K562 (cell line): ENCODE measurements at regions not wholly inside any gene's neighbourhood (a gene's known extent, or its start where the extent isn't known, plus 50 kb on each side); places are given as distances from the start of the nearest gene placed in this dataset.

Source experiments
- ATAC-seq: fragments of 200-7000 bp; cut with Tn5 transposase; 3 replicates; pipeline ENCODE4 v1.9.1; 2020; ENCODE audit warnings: moderate library complexity
- BruUV-seq: library from RNA; stranded (reverse); fragments of 400-500 nt; replicated peaks from 2 replicates; lab custom pipeline; 2021; lab: Mats Ljungman, UMichigan
- CTCF ChIA-PET: fragments of 300-600 bp; formaldehyde crosslinking; extraction: SDS; loops from one replicate; lab custom pipeline; 2021; ENCODE audit warnings: low intra/inter-chr PET ratio; lab: Yijun Ruan, JAX
- POLR2A ChIA-PET: fragments of 300-600, 350-650 bp; sonication (Branson Sonifier 250); formaldehyde crosslinking; extraction: SDS; loops from one replicate; lab custom pipeline; 2021; ENCODE audit warnings: antibody characterized with exemption, inconsistent platforms; lab: Yijun Ruan, JAX
- DNase-seq, 4 experiments: peaks; one replicate each; pipeline versions ENCODE4 v3.0.0 to v3.0.0-alpha.2; 2011 to 2018; ENCODE audit warnings: low spot score in 3 of 4, mixed read lengths in 3 of 4; ENCODE audit errors: extremely low read depth in 1 of 4
- FAIRE-seq: peaks from 2 replicates; lab custom pipeline; 2011; peaks lifted over from hg19 to GRCh38; lab: Jason Lieb, UNC
- H2AFZ ChIP-seq: 2 replicates; pipeline ENCODE4 v1.6.0; 2011; ENCODE audit warnings: low read depth, low read length, control low read depth, inconsistent platforms
- H3K27ac ChIP-seq: fragments of 200-600 bp; 3 replicates; pipeline ENCODE4 v1.8.0; 2011; ENCODE audit warnings: low read depth, mild to moderate bottlenecking, control low read depth, inconsistent platforms, low read length, moderate library complexity, mixed read lengths; ENCODE audit errors: extremely low read depth
- H3K27me3 ChIP-seq, 2 experiments: fragments of 300-600 bp in 1 of 2; 2 replicates in 1 of 2; 3 replicates in 1 of 2; pipeline versions ENCODE4 v1.6.0 to v1.8.0; 2011; ENCODE audit warnings: inconsistent platforms in 2 of 2, low read length in 2 of 2, mild to moderate bottlenecking in 1 of 2, mixed read lengths in 1 of 2, moderate library complexity in 1 of 2; ENCODE audit not compliant: control insufficient read depth in 2 of 2, insufficient read depth in 2 of 2
- H3K36me3 ChIP-seq: fragments of 300-600 bp; 3 replicates; pipeline ENCODE4 v1.8.0; 2011; ENCODE audit warnings: mild to moderate bottlenecking, low read length, inconsistent platforms; ENCODE audit not compliant: control insufficient read depth, insufficient read depth
- H3K4me1 ChIP-seq, 2 experiments: fragments of 200-600 bp in 1 of 2; replicated peaks in 1 of 2; 2 replicates in 1 of 2; 3 replicates in 1 of 2; pipeline versions ENCODE4 v1.5.1 to v1.8.0; 2011; ENCODE audit warnings: inconsistent platforms in 2 of 2, low read length in 2 of 2, mild to moderate bottlenecking in 1 of 2, mixed read lengths in 1 of 2, moderate library complexity in 1 of 2; ENCODE audit not compliant: control insufficient read depth in 2 of 2, insufficient read depth in 2 of 2
- H3K4me2 ChIP-seq: 2 replicates; pipeline ENCODE4 v1.6.1; 2011; ENCODE audit warnings: low read length, control low read depth, inconsistent platforms, mixed read lengths; ENCODE audit not compliant: insufficient read depth
- H3K4me3 ChIP-seq: fragments of 200-600 bp; sonication (generic), shearing (Covaris generic); 2 replicates; pipeline ENCODE4 v1.5.1; 2016; ENCODE audit warnings: control low read depth, inconsistent platforms
- H3K79me2 ChIP-seq: fragments of 200-600 bp; 3 replicates; pipeline ENCODE4 v1.8.0; 2011; ENCODE audit warnings: low read length, inconsistent platforms; ENCODE audit not compliant: control insufficient read depth, insufficient read depth
- H3K9ac ChIP-seq, 2 experiments: 2 replicates each; pipeline versions ENCODE4 v1.6.0 to v1.6.1; 2011; ENCODE audit warnings: low read depth in 2 of 2, low read length in 2 of 2, control low read depth in 1 of 2, inconsistent platforms in 1 of 2, mild to moderate bottlenecking in 1 of 2, mixed read lengths in 1 of 2; ENCODE audit not compliant: insufficient read depth in 1 of 2
- H3K9me1 ChIP-seq: one replicate; pipeline ENCODE4 v1.6.0; 2011; ENCODE audit warnings: inconsistent platforms, mild to moderate bottlenecking, low read length, moderate library complexity; ENCODE audit not compliant: control insufficient read depth, insufficient read depth
- H3K9me3 ChIP-seq: replicated peaks from 2 replicates; pipeline ENCODE4 v1.5.1; 2011; ENCODE audit warnings: low read depth, low read length, inconsistent platforms; ENCODE audit not compliant: control insufficient read depth, insufficient read depth
- H4K20me1 ChIP-seq: replicated peaks from 2 replicates; pipeline ENCODE4 v1.6.1; 2011; ENCODE audit warnings: low read length, inconsistent platforms, mixed read lengths; ENCODE audit not compliant: control insufficient read depth, insufficient read depth
- CBFA2T3 ChIP-seq: fragments of 450-650 bp; IDR thresholded peaks from 2 replicates; pipeline ENCODE4 v1.6.1; 2017
- KLF10 ChIP-seq: fragments of 250-450 bp; sonication (Bioruptor Pico); IDR thresholded peaks from 2 replicates; pipeline ENCODE4 v1.6.1; 2021; ENCODE audit warnings: matching md5 sums
- MTF1 ChIP-seq: fragments of 250-450 bp; sonication (Bioruptor Pico); IDR thresholded peaks from 2 replicates; pipeline ENCODE4 v1.9.0; 2021; ENCODE audit warnings: moderate library complexity, mild to moderate bottlenecking, inconsistent platforms, borderline replicate concordance
- RAD21 ChIP-seq, 2 experiments: fragments of 250-450 bp in 1 of 2; fragments of 450-650 bp in 1 of 2; sonication (Bioruptor Pico) in 1 of 2; formaldehyde crosslinking in 1 of 2; IDR thresholded peaks in 1 of 2; conservative IDR thresholded peaks in 1 of 2; 2 replicates each; pipeline versions ENCODE4 v1.4.0 to v1.8.0; 2020 to 2022; ENCODE audit warnings: mild to moderate bottlenecking in 2 of 2, moderate library complexity in 1 of 2
- SMC3 ChIP-seq: conservative IDR thresholded peaks from 2 replicates; pipeline ENCODE4 v1.6.1; 2011; ENCODE audit warnings: low read depth, low read length, improper control_type of control experiment; ENCODE audit not compliant: insufficient read depth
- WGBS: fragments of 100-300 bp; shearing (Covaris generic); methylation state at CpG from one replicate; pipeline ENCODE4 v1.1.6; 2016; ENCODE audit warnings: low coverage, mixed read lengths; ENCODE audit not compliant: insufficient coverage; ENCODE audit errors: missing lambda C conversion rate; 5-methylcytosine and 5-hydroxymethylcytosine counted together
- in situ Hi-C: fragments of 300-500 bp; cut with MboI; formaldehyde crosslinking; loops from 4 replicates; pipeline ENCODE4 v1.15.0; 2018; ENCODE audit warnings: inconsistent platforms, mixed read lengths
- intact Hi-C: fragments of 100-400 bp; cut with micrococcal nuclease; formaldehyde crosslinking; loops from 2 replicates; pipeline ENCODE4 v1.14.2; 2022
- TF ChIP-seq, protein P1 (sequence below): fragments of 200-400 bp; formaldehyde crosslinking; IDR thresholded peaks from 2 replicates; pipeline ENCODE4 v1.6.1; 2017; ENCODE audit warnings: mild to moderate bottlenecking, low read depth, low read length, moderate library complexity

DNA sequence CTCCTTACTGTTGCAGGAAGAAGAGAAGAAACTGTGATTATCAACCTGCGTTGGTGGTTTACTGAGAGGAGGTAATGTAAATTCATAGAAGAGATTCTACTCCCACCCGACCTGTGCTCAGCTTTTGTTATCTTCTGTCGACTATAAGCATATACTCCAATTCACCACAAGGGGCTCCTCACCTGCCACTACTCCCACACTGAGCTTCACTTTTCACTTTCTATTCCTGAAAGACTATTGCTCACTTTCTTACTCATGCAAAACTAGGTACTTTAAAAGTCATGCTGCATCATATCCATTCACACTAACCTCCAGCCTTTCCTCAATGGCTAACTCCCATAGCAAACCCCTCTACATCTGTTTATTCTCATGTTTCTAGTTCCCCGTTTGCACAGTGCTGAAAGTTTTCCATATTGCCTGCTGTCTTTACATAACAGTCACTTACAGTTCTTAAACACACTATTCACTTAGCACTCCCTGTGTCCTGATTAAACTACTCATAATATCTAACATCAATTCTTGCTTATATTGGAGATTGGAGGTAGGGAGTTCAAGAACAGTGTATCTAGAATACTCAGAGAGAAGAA is 1062.6 kb downstream of the NR2F1-AS1 start:
- peak in 2 of 4 experiments; percentile 3 to 8 for DNase-seq
- no peaks in the 10 kb centered on the region for H3K27me3 ChIP-seq
- no peak for FAIRE-seq
- intact Hi-C loops, result no loop called here
- H4K20me1 ChIP-seq, result no peaks in the 10 kb centered on the region
- no peaks in the 10 kb centered on the region for H3K9me3 ChIP-seq
- no peaks in the 10 kb centered on the region for H3K36me3 ChIP-seq
- 0 out of 4 replicates have a peak, but pooled peaks of 1 of the 2 experiments have one; percentile 2 for TF ChIP-seq RAD21 (CRISPR knock-in tag; conservative IDR thresholded peaks at IDR 0.05 in 1 of 2, IDR thresholded peaks at IDR 0.05 in 1 of 2)
- TF ChIP-seq MTF1, result no peak
- no peak for TF ChIP-seq CBFA2T3
- TF ChIP-seq SMC3, result no peak
- TF ChIP-seq, protein P1, sequence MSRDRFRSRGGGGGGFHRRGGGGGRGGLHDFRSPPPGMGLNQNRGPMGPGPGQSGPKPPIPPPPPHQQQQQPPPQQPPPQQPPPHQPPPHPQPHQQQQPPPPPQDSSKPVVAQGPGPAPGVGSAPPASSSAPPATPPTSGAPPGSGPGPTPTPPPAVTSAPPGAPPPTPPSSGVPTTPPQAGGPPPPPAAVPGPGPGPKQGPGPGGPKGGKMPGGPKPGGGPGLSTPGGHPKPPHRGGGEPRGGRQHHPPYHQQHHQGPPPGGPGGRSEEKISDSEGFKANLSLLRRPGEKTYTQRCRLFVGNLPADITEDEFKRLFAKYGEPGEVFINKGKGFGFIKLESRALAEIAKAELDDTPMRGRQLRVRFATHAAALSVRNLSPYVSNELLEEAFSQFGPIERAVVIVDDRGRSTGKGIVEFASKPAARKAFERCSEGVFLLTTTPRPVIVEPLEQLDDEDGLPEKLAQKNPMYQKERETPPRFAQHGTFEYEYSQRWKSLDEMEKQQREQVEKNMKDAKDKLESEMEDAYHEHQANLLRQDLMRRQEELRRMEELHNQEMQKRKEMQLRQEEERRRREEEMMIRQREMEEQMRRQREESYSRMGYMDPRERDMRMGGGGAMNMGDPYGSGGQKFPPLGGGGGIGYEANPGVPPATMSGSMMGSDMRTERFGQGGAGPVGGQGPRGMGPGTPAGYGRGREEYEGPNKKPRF, result no peak
- no peak for TF ChIP-seq KLF10 (CRISPR knock-in tag)
- TF ChIP-seq, all 486 proteins: peak for 1
- ChIA-PET CTCF (no interaction called here), POLR2A (no interaction called here)
- Histone ChIP-seq H2AFZ (no peak overlapping the region), H3K4me1 (no peaks in the 10 kb centered on the region), H3K9me1 (no peaks in the 10 kb centered on the region), H3K79me2 (no peaks in the 10 kb centered on the region), H3K4me2 (no peak overlapping the region), H3K9ac (no peak overlapping the region), H3K27ac (no peak overlapping the region), H3K4me3 (no peak overlapping the region)
- 0% methylated on average over 4 of the region's 4 CpGs for WGBS
- in situ Hi-C loops, result no loop called here
- ATAC-seq, result no peak
- BruUV-seq, result no TSS peak
